Caki2 (cell line): ENCODE measurements at regions not wholly inside any gene's neighbourhood (a gene's known extent, or its start where the extent isn't known, plus 50 kb on each side); places are given as distances from the start of the nearest gene placed in this dataset.
"Not testable (repeated sequence)": the region's sequence is repeated elsewhere in the genome, so short reads cannot be mapped to it uniquely, and the experiment has no call there.

Experiments used
- DNase-seq: peaks from one replicate; pipeline ENCODE4 v3.0.0-alpha.2; 2015; ENCODE audit warnings: low read depth
- in situ Hi-C: cut with HindIII; loops from 2 replicates; pipeline ENCODE4 v1.10.0; 2016; ENCODE audit warnings: low sequenced_read_pairs, low pct_unique_long_range_greater_than_20kb, mixed read lengths

DNA sequence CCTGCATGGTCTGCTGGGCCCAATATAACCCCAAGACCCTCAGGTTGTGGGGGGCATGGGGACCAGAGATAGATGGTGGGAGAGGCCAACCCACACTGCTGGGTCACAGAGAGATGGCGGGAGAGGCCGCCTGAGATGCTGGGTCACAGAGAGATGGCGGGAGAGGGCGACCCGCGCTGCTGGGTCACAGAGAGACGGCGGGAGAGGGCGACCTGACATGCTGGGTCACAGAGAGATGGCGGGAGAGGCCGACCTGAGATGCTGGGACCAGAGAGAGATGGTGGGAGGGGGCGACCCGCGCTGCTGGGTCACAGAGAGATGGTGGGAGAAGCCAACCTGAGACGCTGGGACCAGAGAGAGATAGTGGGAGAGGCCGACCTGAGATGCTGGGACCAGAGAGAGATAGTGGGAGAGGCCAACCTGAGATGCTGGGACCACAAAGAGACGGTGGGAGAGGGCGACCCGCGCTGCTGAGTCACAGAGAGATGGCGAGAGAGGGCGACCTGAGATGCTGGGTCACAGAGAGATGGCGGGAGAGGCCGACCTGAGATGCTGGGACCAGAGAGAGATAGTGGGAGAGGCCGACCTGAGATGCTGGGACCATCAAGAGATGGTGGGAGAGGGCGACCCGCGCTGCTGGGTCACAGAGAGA is 133.2 kb downstream of the DLL1 start:
- in situ Hi-C loops: no loop called here
- no peak for DNase-seq

DNA sequence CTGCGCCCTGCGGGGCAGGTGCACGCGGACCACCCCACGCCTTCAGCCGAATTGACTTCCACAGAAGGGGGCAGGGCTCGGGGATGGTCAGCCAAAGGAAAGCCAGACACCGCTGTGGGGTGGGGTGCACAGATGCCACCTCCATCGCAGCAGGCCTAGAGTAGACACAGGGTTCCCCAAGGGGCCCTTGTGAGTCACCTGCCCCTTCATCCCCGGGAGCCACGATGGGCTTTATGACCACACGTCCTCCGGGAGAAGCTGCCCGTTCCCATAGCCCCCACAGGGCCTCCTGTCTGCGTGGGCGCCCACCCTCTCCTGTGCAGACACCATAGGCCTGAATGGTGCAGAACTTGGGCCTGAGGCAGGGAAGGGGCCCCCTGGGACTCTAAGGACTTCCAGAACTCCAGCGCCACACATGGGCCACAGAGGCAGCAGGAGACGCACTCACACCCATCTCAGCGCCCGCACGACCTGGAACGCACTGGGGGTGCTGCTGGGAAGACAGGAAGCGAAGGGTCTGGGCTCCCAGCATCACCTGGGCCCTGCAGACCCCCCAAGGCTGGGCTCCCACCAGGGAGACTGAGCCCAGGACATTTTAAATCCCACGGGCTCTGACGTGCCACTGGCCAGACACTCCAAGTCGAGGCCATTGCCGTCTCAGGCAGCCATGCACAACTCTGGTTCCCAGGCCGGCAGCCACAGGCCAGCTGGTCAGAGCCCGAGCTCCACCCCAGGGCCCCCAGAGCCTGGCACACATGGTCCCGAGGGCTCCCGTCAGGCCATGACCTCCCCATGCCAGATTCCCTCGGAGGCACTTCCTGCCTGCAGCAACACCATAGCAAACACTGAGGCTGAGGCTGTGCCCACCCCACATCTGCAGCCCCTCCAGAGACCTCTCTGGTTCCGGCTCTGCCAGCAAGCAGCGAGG is 134.2 kb downstream of the DLL1 start:
- DNase-seq: no peak
- in situ Hi-C loops: no loop called here

DNA sequence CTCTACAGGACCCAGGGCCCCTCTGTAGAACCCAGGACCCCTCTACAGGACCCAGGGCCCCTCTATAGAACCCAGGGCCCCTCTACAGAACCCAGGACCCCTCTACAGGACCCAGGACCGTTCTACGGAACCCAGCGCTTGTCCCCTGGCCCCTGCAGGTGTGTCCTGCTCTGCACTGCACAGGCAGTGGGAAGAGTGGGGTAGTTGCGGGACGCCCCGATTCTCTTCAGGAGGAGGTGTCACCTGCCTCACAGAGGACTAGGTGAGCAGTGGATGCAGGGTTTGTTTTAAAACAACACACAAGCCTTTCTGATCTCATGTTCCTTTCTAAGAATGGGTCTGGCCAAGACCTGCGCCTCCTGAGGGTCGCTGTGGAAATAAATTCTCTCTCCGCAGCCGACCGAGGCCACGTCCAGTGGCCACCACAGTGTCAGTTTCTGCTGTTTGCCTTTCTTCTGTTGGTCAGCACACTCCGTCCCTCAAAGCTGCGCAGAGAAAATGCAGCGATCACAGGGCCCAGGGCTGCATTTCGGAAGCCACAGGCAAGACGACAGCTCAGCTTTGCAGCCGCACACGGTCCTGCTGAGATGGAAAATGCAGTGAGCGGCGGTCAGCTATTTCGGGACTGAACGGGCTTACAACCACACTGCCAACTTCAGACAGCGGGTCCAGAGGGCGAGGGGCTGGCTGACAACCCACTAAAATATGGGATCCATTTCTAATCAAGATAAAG is 135.2 kb downstream of the DLL1 start:
- DNase-seq: no peak
- in situ Hi-C loops: no loop called here

DNA sequence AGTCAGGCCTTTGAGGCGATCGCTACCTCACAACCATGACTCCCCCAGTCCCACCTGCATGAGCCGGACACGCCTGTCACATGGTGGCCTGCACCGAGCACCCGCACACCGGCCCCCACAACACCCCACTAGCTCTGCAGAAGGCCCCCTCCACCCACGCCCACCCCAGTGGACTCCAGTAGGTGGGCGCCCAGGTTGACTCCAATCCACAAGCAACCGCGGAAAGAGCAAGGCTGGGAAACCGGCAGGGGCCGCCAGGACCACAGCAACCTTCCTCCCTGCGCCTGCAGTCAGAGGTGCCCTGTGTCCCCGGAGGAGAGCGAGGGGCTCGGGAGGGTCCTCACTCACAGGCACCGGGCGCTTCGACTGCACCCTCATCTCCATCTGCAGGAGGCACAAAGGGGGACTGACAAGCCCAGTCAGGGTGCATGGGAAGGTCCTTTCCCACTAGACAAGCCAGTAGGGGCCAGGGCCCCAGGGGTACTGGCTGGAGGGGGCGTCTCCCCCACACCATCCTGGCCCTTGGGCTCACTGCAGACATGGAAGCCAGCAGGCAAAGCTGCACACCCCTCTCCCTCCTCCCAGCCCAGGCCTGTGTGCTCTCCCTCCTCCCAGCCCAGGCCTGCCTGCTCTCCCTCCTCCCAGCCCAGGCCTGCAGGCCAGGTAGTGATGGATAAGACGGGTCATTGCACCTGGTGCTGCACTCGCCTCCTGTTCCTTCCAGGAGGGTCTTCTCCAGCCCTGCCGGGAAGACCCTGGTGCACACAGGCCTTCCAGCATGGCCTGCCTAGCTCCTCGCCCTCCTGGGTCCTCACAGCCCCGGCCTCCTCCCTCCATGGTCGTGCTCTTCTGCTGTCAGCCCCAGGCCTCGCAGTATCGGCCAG is 137.2 kb downstream of the DLL1 start:
- in situ Hi-C loops: no loop called here
- DNase-seq: no peak

DNA sequence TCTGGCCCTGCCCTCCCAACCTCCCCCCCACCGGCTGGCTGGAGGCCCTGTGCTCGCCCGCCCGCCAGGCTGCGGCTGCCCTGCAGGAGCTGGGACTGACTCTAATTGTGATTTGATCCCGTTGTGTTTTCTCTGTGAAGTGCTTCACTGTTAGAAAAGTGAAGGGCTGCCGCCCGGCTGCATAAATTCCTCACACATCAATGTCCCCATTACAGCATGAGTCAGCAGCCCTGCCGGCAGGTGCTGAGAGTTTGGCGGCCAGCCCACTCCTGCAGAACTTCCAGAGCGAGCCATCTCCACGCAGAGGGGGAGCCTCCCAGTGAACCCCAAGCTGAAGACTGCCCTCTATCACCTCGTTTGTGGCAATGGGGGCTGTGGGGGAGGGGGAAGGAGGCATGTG is 137.9 kb downstream of the DLL1 start:
- peak; percentile 62 for DNase-seq
- in situ Hi-C loops: no loop called here

DNA sequence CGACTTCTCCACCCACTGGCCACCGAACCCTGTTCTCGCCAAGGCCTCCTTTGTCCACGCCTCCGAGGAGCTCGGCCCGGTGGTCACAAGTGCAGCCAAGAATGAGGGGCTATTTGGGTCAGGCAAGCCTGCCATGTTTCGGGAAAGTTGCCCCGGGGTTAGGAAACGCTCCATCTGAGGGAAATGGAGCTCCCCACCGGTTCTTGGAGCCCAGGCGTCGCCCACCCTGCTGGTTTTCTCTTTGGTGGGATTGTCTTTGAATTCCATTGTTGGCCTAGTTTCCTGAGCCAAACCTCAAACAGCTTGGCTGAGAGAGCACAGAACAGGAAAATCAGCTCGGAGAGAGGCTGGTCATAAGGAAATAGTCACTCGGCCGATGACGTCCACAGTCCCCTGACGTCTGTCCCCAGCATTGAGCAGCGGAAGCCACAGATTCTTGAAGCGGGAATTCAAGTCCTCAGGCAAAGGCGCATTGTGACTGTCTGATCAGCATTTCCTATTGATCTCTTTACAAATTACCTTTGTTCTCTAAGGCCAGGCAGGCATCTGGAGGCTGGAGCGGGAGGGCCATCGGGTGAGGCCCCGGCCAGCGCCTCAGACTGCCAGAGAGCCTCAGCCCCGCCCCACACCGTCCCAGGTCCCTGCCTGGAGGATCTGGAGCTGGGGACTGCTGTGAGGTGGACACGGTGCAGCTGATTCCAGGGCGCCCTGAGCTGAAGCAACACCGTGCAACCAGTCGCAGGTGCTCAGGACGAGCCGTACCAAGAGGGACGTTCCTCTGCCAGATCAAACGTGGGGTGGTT is 138.6 kb downstream of the DLL1 start:
- DNase-seq: no peak
- in situ Hi-C loops: no loop called here

DNA sequence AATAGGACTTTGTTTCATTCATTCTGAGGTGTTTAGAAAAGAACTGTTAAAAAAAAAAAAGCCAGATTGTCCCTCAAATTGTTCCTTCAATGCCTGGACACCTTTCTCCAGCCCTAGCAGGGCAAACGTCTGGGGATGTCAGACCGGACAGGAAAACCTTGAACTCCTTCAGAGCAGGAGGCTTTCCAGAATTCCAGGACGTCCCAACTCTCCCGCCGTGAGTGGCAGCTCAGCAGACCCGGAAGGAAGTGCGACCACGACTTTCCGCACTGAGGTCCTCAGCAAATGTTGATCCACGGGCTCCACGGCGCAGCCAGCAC is 139.1 kb downstream of the DLL1 start:
- in situ Hi-C loops: no loop called here
- no peak for DNase-seq

DNA sequence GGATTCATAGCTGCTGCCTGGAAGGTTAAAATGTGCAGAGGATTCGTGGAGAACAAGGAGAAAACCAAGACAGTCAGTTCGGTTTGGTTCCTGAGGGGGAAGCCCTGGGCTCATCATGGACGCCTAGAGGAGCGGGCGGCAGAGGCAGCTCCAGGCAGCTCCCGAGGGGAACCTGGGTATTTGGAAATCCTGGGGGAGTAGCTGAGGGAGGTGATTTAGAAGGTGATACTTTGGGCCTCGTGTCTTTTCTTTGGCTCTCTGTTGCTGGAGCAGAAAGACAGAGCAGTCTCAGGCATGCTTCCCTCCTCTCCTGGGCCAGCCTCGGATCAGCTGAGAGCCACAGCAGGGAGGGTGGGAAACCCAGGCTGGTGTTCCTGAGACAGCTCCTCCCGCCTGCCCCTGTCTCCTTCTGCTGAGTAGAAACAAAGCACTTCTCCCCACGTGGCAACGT is 139.5 kb downstream of the DLL1 start:
- no peak for DNase-seq
- in situ Hi-C loops: no loop called here

DNA sequence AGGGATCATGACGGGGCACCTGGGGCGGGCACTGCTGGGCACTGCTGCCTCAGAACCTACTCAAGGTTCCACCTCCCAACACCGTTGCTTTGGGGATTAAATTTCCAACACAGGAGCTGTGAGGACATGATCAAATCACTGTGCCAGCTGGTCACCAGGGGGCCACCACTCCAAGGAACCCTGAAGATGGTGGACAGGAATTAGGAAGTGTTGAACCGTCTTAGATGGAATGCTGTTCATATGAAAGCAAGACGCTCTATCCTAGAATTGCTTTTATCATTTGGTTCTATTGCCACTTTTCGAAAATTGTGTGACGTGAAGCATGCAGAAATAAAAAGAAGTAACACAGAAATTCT is 140.3 kb downstream of the DLL1 start:
- in situ Hi-C loops: no loop called here
- DNase-seq: no peak

DNA sequence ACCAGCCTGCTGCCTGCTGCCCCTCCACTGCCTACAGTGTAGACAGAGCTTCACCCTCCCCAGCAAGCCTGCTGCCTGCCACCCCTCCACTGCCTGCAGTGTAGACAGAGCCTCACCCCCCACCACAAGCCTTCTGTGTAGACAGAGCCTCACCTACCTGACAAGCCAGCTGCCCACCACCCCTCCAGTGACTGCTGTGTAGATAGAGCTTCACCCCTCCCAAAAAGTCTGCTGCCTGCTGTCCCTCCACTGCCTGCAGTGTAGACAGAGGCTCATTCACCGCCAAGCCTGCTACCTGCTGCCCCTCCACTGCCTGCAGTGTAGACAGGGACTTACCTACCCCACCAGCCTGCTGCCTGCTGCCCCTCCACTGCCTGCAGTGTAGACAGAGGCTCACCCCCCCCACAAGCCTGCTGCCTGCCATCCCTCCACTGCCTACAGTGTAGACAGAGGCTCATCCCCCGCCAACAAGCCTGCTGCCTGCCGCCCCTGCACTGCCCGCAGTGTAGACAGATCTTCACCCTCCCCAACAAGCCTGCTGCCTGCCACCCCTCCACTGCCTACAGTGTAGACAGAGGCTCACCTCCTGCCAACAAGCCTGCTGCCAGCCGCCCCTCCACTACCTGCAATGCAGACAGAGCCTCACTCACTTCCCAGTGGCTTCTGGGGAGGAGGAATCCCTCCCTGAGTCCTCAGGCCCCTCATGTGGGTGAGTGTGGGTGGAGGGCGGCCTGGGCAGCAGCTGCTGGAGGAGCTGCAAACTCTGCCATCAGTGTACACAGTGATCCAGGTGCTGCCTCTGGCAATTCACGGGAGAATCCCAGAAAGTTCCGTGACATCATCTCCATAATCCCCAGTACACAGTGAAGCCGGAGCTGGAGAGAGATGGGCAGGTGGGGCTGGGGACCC is 140.9 kb downstream of the DLL1 start:
- DNase-seq: no peak
- in situ Hi-C loops: no loop called here

DNA sequence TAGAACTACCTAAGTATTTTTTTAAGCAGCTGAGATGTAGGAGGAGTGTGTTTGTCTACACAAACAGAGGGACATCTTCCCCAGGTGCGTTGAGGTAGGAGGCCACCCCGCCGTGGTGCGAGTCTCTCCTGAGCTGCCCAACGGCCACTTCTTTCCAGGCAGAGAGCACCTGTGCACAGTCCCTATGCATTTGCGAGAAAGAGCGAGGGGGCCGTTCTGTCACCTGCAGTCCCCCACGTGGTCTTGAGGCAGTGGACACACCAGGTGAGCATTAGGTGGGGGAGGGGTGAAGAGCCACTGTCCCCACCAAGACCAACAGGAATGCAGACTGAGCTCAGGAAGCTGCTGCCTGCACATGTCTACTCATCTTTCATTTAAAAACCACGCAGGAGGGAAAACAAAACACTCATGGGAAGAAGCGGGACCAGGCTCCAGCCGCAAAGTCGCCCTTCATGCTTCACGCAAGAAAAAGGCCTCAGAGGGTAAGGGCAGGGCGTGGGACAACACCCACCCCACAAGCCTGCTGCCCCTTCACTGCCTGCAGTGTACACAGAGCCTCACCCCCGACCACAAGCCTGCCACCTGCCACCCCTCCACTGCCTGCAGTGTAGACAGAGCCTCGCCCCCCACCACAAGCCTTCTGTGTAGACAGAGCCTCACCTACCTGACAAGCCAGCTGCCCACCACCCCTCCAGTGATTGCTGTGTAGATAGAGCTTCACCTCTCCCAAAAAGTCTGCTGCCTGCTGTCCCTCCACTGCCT is 142.0 kb downstream of the DLL1 start:
- no peak for DNase-seq
- in situ Hi-C loops: no loop called here

DNA sequence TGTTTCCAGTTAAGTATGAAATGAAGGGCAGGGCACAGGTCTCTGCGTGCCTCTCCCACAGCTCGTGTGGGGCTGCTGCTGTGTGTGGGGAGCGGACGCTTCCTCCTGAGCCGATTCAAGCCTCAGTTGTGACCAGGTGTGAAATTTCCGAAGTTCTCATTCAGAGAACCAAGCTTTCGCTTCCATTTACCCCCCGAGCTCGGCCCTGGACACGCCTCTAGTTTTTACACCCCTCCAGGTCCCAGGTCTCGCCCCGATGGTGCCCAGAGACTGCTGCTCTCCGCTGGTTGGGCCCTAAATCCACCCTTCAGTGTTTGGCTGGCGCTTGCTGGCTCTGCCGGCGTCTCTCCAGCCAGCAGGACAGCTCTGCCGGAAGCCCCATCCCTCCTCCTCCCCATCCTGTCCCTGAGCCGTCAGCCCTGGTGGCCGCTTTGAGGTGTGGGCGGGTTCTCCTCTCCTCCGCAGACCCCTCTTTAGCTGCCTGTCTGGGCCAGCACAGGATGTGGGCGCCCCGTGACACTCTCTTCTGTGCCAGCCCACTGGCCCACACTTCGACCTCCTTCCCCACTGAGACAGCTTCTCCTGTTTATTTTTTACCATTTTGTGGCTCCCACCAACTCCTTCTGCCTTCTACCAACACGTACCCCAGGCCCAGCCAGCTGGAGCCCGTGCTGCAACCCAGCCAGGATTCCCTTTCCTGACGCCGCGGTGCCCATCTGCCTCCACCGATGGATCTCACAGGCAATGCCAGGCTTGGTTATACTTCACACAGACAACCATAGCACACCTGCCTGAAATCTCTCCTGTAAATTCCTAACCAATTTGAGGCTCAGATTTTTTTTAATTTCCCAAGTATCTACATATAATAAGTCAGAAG is 142.8 kb downstream of the DLL1 start:
- in situ Hi-C loops: no loop called here
- no peak for DNase-seq

DNA sequence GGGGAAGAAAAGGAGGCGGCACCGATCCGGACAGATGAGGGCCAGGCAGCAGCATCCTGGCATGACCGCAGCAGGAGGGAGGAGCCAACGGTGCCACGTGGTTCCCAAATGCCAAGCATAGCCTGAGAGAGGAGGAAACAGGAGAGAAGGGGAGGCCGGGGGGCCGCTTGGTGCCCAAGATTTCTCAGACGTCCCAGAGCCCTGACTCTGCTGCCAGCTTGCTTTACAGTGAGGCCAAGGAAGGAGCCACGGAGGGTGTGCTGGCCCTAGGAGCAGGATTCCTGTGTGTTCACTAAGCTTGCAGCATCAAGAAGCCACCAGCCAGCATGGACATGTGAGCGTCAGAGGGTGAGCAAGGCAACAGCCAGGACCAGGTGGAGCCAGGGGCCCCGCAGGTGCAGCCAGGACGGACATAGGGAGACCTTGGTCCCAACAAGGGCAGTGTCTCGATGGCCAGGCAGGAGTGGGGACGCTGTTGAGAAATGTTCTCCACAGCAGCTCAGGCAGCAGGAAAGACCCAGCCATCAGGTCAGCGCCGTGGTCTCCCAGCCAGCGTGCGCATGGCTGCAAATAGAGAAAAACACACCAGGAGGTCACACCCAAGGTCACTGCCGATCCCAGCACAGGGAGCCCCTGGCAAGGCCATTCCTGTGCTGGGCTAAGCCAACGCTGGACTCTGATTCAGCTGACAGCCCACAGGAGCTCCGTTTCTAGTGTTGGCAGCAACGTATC is 143.7 kb downstream of the DLL1 start:
- in situ Hi-C loops: no loop called here
- no peak for DNase-seq

DNA sequence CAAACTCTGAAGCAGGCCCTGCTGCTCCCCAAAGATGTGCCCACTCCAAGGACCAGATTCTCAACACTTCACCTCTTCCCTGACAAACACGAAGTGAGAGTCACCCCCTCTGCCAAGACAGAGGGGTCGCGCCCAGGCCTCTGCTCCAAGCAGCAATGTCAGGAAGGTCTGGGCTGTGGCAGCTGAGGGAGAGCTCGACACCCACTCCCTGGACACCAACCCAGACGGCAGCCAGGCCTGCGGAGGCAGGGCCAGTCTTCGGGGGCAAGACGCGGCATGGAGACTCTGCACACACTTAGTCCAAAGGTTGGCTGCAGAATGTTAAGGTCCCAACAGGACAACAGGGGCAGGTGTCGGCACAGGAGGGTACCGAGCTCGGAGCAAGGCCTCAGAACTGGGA is 144.2 kb downstream of the DLL1 start:
- DNase-seq: no peak
- in situ Hi-C loops: no loop called here

DNA sequence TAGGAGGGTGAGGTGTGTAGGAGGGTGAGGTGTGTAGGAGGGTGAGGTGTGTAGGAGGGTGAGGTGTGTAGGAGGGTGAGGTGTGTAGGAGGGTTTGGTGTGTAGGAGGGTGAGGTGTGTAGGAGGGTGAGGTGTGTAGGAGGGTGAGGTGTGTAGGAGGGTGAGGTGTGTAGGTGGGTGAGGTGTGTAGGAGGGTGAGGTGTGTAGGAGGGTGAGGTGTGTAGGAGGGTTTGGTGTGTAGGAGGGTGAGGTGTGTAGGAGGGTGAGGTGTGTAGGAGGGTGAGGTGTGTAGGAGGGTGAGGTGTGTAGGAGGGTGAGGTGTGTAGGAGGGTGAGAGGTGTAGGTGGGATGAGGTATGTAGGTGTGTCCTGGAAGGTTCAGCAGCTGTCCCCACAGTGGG is 144.7 kb downstream of the DLL1 start:
- in situ Hi-C loops, DNase-seq: not testable (repeated sequence)
